ENCODE measurements at regions not wholly inside any gene's neighbourhood (a gene's known extent, or its start where the extent isn't known, plus 50 kb on each side); places are given as distances from the start of the nearest gene placed in this dataset.
"Not testable (repeated sequence)": the region's sequence is repeated elsewhere in the genome, so short reads cannot be mapped to it uniquely, and the experiment has no call there.

- TF ChIP-seq NFRKB (IDR thresholded peaks at IDR 0.05) = no peak
- no peak for TF ChIP-seq ARNT (IDR thresholded peaks at IDR 0.05)
- no peak for TF ChIP-seq ZNF384 (IDR thresholded peaks at IDR 0.05)
- CTCF ChIA-PET = no interaction called here
- POLR2A ChIA-PET = no interaction called here
- DNase-seq (ENCODE audit: extremely low spot score) = no peak
Observed at GRCh38 chr2:11077411-11077810, 77.9 kb upstream of the SLC66A3 start.

GRCh38 chr2:11079136-11079824 is 76.0 kb upstream of the SLC66A3 start:
- TF ChIP-seq NFRKB (IDR thresholded peaks at IDR 0.05) (no peak), PKNOX1 (IDR thresholded peaks at IDR 0.05) (no peak), ELF4 (IDR thresholded peaks at IDR 0.05) (no peak), ZNF384 (IDR thresholded peaks at IDR 0.05) (no peak), SP1 (IDR thresholded peaks at IDR 0.05) (no peak), SUZ12 (IDR thresholded peaks at IDR 0.05) (no peak), LEF1 (IDR thresholded peaks at IDR 0.05; ENCODE audit: borderline replicate concordance) (no peak), FOXK2 (IDR thresholded peaks at IDR 0.05) (no peak), BHLHE40 (IDR thresholded peaks at IDR 0.05; ENCODE audit: borderline replicate concordance) (no peak), ARNT (IDR thresholded peaks at IDR 0.05) (no peak), FOXA1 (IDR thresholded peaks at IDR 0.05) (no peak), TARDBP (IDR thresholded peaks at IDR 0.05) (no peak), CTBP1 (IDR thresholded peaks at IDR 0.05; ENCODE audit: borderline replicate concordance) (no peak), L3MBTL2 (conservative IDR thresholded peaks at IDR 0.05) (no peak)
- ChIA-PET POLR2A (no interaction called here), CTCF (no interaction called here)
- no peak for DNase-seq (ENCODE audit: extremely low spot score)

GRCh38 chr2:11080253-11081115 is 74.8 kb upstream of the SLC66A3 start:
- CTCF ChIA-PET = no interaction called here
- TF ChIP-seq ZNF384 (IDR thresholded peaks at IDR 0.05) (no peak), HDGF (IDR thresholded peaks at IDR 0.05; ENCODE audit: borderline replicate concordance) (no peak)
- DNase-seq (ENCODE audit: extremely low spot score) = no peak
- POLR2A ChIA-PET = no interaction called here

- TF ChIP-seq CTBP1 (IDR thresholded peaks at IDR 0.05; ENCODE audit: borderline replicate concordance) = no peak
- TF ChIP-seq L3MBTL2 (conservative IDR thresholded peaks at IDR 0.05) = no peak
- TF ChIP-seq BHLHE40 (IDR thresholded peaks at IDR 0.05; ENCODE audit: borderline replicate concordance) = no peak
- TF ChIP-seq FOXK2 (IDR thresholded peaks at IDR 0.05) = no peak
- TF ChIP-seq ARNT (IDR thresholded peaks at IDR 0.05) = no peak
- no peak for TF ChIP-seq HDGF (IDR thresholded peaks at IDR 0.05; ENCODE audit: borderline replicate concordance)
- TF ChIP-seq FOXA1 (IDR thresholded peaks at IDR 0.05) = no peak
- ChIA-PET POLR2A (no interaction called here), CTCF (interaction anchor here (1.0 kb wide), 1 partner anchor 50 kb away, joined by 3 read pairs; a partner anchor contains a TSS)
- DNase-seq (ENCODE audit: extremely low spot score) = no peak
Observed at GRCh38 chr2:11082880-11083279, 72.4 kb upstream of the SLC66A3 start.

- DNase-seq (ENCODE audit: extremely low spot score); POLR2A ChIA-PET: not testable (repeated sequence)
- CTCF ChIA-PET = interaction anchor here (1.0 kb wide), 1 partner anchor 15 kb away, joined by 3 read pairs; no protein-coding TSS in a partner anchor
Observed at GRCh38 chr2:11088821-11089220, 66.4 kb upstream of the SLC66A3 start.

- DNase-seq (ENCODE audit: extremely low spot score) = no peak
- ChIA-PET POLR2A (no interaction called here), CTCF (no interaction called here)
- TF ChIP-seq FOXM1 (IDR thresholded peaks at IDR 0.05; ENCODE audit: borderline replicate concordance) (no peak), ELF4 (IDR thresholded peaks at IDR 0.05) (no peak)
Observed at GRCh38 chr2:11090187-11090586, 65.1 kb upstream of the SLC66A3 start.

GRCh38 chr2:11092701-11093335 is 62.4 kb upstream of the SLC66A3 start:
- TF ChIP-seq PKNOX1 (IDR thresholded peaks at IDR 0.05) = no peak
- no peak for TF ChIP-seq L3MBTL2 (conservative IDR thresholded peaks at IDR 0.05)
- TF ChIP-seq NFRKB (IDR thresholded peaks at IDR 0.05) = no peak
- no peak for TF ChIP-seq CTBP1 (IDR thresholded peaks at IDR 0.05; ENCODE audit: borderline replicate concordance)
- no peak for TF ChIP-seq TARDBP (IDR thresholded peaks at IDR 0.05)
- no peak for TF ChIP-seq SUZ12 (IDR thresholded peaks at IDR 0.05)
- TF ChIP-seq ZNF384 (IDR thresholded peaks at IDR 0.05) = no peak
- TF ChIP-seq ARNT (IDR thresholded peaks at IDR 0.05) = no peak
- TF ChIP-seq LEF1 (IDR thresholded peaks at IDR 0.05; ENCODE audit: borderline replicate concordance) = no peak
- no peak for TF ChIP-seq FOXK2 (IDR thresholded peaks at IDR 0.05)
- TF ChIP-seq SP1 (IDR thresholded peaks at IDR 0.05) = no peak
- TF ChIP-seq BHLHE40 (IDR thresholded peaks at IDR 0.05; ENCODE audit: borderline replicate concordance) = no peak
- no peak for TF ChIP-seq HDGF (IDR thresholded peaks at IDR 0.05; ENCODE audit: borderline replicate concordance)
- TF ChIP-seq FOXM1 (IDR thresholded peaks at IDR 0.05; ENCODE audit: borderline replicate concordance) = no peak
- TF ChIP-seq ELF4 (IDR thresholded peaks at IDR 0.05) = no peak
- no peak for TF ChIP-seq FOXA1 (IDR thresholded peaks at IDR 0.05)
- CTCF ChIA-PET = no interaction called here
- POLR2A ChIA-PET = no interaction called here
- no peak for DNase-seq (ENCODE audit: extremely low spot score)

All from HEK293T (cell line).